ENCODE measurements at regions not wholly inside any gene's neighbourhood (a gene's known extent, or its start where the extent isn't known, plus 50 kb on each side); places are given as distances from the start of the nearest gene placed in this dataset.

- POLR2A ChIA-PET = no interaction called here
- TF ChIP-seq CTCF (IDR thresholded peaks at IDR 0.05; ENCODE audit: control extremely low read depth, extremely low read depth, low read depth, missing control alignments) = no peak
- CTCF ChIA-PET = no interaction called here
- no peak for DNase-seq (ENCODE audit: extremely low spot score)
These were observed 182.1 kb upstream of the ADAMTS5 start for GRCh38 chr21:27149034-27149433.

GRCh38 chr21:27146268-27146667 is 179.4 kb upstream of the ADAMTS5 start:
- CTCF ChIA-PET = no interaction called here

GRCh38 chr21:27145134-27145798 is 178.4 kb upstream of the ADAMTS5 start:
- DNase-seq (ENCODE audit: extremely low spot score) = no peak
- ChIA-PET CTCF (interaction anchor here (1.5 kb wide), 1 partner anchor 9 kb away, joined by 4 read pairs; no protein-coding TSS in a partner anchor), POLR2A (no interaction called here)
- TF ChIP-seq CTCF (IDR thresholded peaks at IDR 0.05; ENCODE audit: control extremely low read depth, extremely low read depth, low read depth, missing control alignments) = no peak

More at GRCh38 chr21:27146268-27146667, 179.4 kb upstream of the ADAMTS5 start:
- TF ChIP-seq CTCF (IDR thresholded peaks at IDR 0.05; ENCODE audit: control extremely low read depth, extremely low read depth, low read depth, missing control alignments) = no peak
- no peak for DNase-seq (ENCODE audit: extremely low spot score)
- POLR2A ChIA-PET = no interaction called here

- ChIA-PET POLR2A (no interaction called here), CTCF (no interaction called here)
- no peak for TF ChIP-seq CTCF (IDR thresholded peaks at IDR 0.05; ENCODE audit: control extremely low read depth, extremely low read depth, low read depth, missing control alignments)
- no peak for DNase-seq (ENCODE audit: extremely low spot score)
These were observed 176.6 kb upstream of the ADAMTS5 start for GRCh38 chr21:27143476-27143875.

- ChIA-PET POLR2A (no interaction called here), CTCF (no interaction called here)
- DNase-seq (ENCODE audit: extremely low spot score) = no peak
- no peak for TF ChIP-seq CTCF (IDR thresholded peaks at IDR 0.05; ENCODE audit: control extremely low read depth, extremely low read depth, low read depth, missing control alignments)
These were observed 172.6 kb upstream of the ADAMTS5 start for GRCh38 chr21:27139526-27139925.

- ChIA-PET POLR2A (no interaction called here), CTCF (no interaction called here)
- TF ChIP-seq CTCF (IDR thresholded peaks at IDR 0.05; ENCODE audit: control extremely low read depth, extremely low read depth, low read depth, missing control alignments) = no peak
- no peak for DNase-seq (ENCODE audit: extremely low spot score)
These were observed 167.6 kb upstream of the ADAMTS5 start for GRCh38 chr21:27134516-27134915.
